ENCODE measurements at regions not wholly inside any gene's neighbourhood (a gene's known extent, or its start where the extent isn't known, plus 50 kb on each side); places are given as distances from the start of the nearest gene placed in this dataset.
A peak's percentile ranks its signal among the peaks of the same experiment; 100 is the strongest.
"Not testable (repeated sequence)": the region's sequence is repeated elsewhere in the genome, so short reads cannot be mapped to it uniquely, and the experiment has no call there.

- DNase-seq (ENCODE audit: insufficient read length, low spot score) (no peak), FAIRE-seq (no peak)
Observed at GRCh38 chr9:87389936-87390335, 107.7 kb upstream of the DAPK1 start.

DNA sequence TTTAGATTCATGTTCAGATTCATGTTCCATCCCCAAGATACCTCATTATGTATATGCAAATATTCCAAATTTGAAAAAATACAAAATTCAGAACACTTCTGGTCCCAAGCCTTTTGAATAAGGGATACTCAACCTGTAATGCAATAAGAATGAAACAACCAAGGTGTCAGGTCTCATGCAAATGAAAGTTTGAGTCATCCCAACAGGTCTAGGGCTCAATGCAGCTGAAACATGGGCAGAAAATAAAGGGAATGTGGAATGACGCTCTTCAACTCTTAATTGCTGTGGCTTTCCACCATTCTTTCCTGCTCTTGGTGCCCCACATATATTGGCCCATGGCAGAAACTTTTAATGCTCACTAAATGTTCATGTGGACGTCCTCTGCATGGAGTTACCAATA, 107.3 kb upstream of the DAPK1 start:
- FAIRE-seq: no peak
- no peak for DNase-seq (ENCODE audit: insufficient read length, low spot score)

GRCh38 chr9:87392086-87392485, 105.6 kb upstream of the DAPK1 start:
- DNase-seq (ENCODE audit: insufficient read length, low spot score) (no peak), FAIRE-seq (no peak)

GRCh38 chr9:87393706-87394230, 103.9 kb upstream of the DAPK1 start:
- FAIRE-seq (no peak), DNase-seq (ENCODE audit: insufficient read length, low spot score) (no peak)

- no peak for FAIRE-seq
- no peak for DNase-seq (ENCODE audit: insufficient read length, low spot score)
Observed at GRCh38 chr9:87395804-87396479, 101.7 kb upstream of the DAPK1 start.

GRCh38 chr9:87401681-87402080, 96.0 kb upstream of the DAPK1 start:
- FAIRE-seq: no peak

DNA sequence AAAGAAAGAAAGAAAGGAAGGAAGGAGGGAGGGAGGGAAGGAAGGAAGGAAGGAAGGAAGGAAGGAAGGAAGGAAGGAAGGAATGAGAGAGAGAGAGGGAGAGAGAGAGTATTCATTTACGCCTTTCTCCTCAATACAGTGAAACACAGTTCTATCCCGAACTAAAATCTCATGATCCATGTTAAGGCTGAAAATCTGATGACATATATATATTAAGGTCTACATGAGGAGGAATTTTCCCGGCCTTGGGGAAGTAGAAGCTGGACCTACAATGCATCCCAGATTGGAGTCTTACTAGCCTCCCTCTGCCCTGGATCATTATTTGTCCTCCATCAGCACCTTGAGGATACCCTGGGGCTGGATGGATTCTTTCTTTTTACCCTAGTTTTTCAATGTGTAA, 95.1 kb upstream of the DAPK1 start:
- no peak for DNase-seq (ENCODE audit: insufficient read length, low spot score)

More at GRCh38 chr9:87401681-87402080, 96.0 kb upstream of the DAPK1 start:
- DNase-seq (ENCODE audit: insufficient read length, low spot score): no peak

DNA sequence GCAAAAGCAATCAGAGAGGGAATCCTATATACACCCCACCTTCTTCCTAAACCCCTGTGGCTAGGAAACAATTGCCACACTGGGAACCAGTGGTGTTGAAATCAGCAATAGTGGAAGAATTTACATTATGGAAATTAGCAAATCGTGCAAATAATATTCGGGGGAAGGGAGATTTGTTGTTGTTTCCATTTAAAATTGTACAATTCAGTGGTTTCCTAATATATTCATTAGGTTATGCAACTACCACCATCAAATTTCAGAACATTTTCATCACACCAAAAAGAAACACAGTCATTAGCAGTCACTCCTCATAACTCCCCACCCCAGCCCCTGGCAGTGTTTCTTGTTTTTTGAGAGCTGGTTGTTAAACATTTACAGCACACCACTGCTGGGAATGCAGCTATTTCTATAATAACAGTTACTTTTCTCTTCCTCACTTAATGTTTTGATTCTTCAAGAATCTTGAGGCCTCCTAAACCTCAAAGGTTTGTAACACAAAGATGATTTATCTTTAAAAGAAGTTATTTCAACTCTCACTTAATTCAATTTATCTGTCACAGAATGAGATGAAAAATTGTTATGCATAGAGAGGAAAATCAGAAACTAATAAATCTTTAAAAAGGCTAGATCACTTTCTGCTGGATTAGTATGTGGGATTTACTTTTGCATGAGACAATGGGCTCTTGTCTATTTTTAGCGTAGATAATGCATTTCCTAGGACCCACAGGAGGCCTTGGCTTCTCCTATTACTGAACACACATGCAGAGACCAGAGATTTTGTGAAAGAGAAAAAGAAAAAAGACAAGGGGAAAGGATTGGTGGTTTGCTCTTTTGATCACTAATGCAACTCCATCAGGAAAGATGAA, 91.8 kb upstream of the DAPK1 start:
- FAIRE-seq: no peak
- no peak for DNase-seq (ENCODE audit: insufficient read length, low spot score)

More for the DNA sequence above, 95.1 kb upstream of the DAPK1 start:
- FAIRE-seq: no peak

DNA sequence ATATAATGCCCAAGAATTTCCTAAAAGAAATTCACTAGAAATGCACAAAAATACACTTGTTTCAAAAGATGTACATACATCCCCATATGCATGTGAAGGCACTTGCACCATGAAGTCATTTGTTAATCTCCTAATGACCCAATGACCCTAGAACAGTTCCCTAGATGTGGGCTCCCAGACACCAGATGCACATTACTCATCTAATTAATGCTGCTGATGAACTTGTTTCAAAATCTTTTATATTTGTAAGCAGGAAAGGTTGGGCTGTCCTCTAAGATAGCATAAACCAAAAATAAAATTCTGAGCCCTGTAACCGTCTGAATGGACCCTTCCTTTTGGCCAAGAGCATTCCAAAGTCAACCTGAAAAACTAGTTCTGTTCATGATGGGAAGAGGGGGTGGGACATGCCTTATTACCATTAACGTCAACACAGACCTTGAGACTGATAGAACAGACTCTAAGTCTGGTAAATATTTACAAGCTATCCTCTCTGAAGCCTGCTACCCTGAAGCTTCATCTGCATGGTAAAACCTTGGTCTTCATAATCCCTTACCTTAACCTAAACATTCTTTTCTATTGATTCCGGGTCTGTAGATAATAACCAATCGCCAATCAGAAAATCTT, 91.0 kb upstream of the DAPK1 start:
- FAIRE-seq: no peak
- no peak for DNase-seq (ENCODE audit: insufficient read length, low spot score)

DNA sequence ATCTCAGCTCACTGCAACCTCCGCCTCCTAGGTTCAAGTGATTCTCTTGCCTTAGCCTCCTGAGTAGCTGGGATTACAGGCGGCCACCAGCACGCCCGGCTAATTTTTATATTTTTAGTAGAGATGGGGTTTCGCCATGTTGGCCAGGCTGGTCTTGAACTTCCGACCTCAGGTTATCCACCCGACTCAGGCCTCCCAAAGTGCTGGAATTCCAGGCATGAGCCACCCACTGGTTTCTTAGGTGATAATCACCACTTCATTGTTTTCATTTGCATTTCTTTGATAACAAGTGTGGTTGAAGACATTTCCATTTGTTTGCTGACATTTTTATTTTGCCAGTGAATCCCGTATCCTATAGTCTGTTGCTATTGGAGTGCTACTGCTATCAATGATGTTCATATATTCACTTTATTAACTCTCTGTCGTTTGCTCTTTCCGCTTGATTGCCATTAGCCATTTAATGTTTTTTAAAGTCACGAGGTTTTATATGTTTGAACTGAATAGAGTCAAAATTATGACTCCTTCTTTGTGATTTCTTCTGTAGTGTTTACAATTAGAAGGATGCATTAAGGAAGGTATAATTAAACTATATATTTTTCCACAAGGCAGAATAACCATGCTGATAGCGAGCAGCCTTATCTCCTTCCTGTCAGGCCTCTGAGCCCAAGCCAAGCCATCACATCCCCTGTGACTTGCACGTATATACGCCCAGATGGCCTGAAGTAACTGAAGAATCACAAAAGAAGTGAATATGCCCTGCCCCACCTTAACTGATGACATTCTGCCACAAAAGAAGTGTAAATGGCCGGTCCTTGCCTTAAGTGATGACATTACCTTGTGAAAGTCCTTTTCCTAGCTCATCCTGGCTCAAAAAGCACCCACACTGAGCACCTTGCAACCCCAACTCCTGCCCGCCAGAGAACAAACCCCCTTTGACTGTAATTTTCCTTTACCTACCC, 87.3 kb upstream of the DAPK1 start:
- not testable (repeated sequence) for DNase-seq (ENCODE audit: insufficient read length, low spot score); FAIRE-seq

GRCh38 chr9:87420884-87421283, 76.8 kb upstream of the DAPK1 start:
- FAIRE-seq (no peak), DNase-seq (ENCODE audit: insufficient read length, low spot score) (no peak)

DNA sequence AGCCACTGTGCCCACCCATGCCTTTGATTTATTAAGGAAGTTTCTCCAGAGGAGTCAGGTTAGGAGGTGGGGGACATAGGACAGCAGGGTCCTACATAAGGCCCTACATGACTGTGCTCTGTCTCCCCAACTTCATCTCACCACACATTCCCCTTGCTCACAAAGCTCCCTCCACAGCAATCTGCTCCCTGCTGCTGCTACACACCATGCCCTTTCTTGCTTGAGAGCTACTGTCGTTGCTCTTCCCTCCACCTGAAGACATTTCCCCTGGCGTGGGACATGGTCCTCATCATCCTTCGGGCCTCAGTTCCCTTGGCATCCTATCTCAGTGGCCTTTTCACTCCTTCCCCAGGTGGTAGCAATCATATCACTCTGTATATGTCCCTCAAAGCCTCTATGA, 75.9 kb upstream of the DAPK1 start:
- DNase-seq (ENCODE audit: insufficient read length, low spot score) (no peak), FAIRE-seq (no peak)

DNA sequence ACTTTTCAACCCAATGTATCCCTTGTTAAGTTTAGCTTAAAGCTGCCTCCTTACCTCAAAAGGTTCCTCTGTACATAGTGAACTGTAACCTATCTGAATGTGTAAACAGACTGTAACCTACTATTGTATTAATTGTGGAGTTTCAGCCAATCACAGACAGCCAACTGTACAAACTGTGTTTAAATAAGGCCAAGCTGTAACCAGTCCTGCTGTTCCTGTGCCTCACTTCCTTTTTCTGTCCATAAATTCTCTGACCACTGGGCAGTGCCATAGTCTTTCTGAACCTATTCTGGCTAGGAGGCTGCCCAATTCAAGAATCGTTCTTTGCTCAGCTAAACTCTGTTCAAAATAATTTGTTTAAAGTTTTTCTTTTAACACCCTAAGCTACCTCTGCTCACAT, 74.7 kb upstream of the DAPK1 start:
- DNase-seq (ENCODE audit: insufficient read length, low spot score): no peak
- FAIRE-seq: no peak

- DNase-seq (ENCODE audit: insufficient read length, low spot score): not testable (repeated sequence)
Observed at GRCh38 chr9:87423885-87424284, 73.8 kb upstream of the DAPK1 start.

DNA sequence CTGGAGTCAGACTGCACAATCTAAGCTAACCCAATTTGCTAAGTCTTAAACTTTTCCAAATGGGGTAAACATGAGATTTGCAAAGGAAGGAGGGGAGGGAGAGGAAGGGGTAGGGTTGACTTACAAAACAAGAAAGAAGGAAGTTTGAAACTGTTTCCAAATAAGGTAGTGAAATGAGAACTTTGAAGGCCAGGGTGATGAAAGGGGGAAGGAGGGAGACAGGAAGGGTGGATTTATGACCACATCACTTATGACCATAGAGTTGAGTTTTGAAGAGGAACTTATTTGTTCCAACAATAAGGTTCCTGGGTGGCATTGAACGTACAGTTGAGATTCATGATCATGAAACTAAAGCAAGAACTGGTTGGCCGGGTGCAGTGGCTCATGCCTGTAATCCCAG, 72.5 kb upstream of the DAPK1 start:
- no peak for DNase-seq (ENCODE audit: insufficient read length, low spot score)
- no peak for FAIRE-seq

More at GRCh38 chr9:87423885-87424284, 73.8 kb upstream of the DAPK1 start:
- FAIRE-seq: peak; percentile 47

GRCh38 chr9:87427851-87428506, 69.7 kb upstream of the DAPK1 start:
- no peak for DNase-seq (ENCODE audit: insufficient read length, low spot score)
- no peak for FAIRE-seq

- FAIRE-seq: no peak
Observed at GRCh38 chr9:87428659-87429058, 69.0 kb upstream of the DAPK1 start.

GRCh38 chr9:87431837-87432236, 65.8 kb upstream of the DAPK1 start:
- FAIRE-seq (no peak), DNase-seq (ENCODE audit: insufficient read length, low spot score) (no peak)

More at GRCh38 chr9:87428659-87429058, 69.0 kb upstream of the DAPK1 start:
- no peak for DNase-seq (ENCODE audit: insufficient read length, low spot score)

GRCh38 chr9:87433853-87434252, 63.8 kb upstream of the DAPK1 start:
- no peak for FAIRE-seq
- DNase-seq (ENCODE audit: insufficient read length, low spot score): no peak

GRCh38 chr9:87434366-87434765, 63.3 kb upstream of the DAPK1 start:
- FAIRE-seq (no peak), DNase-seq (ENCODE audit: insufficient read length, low spot score) (no peak)

Measured in GM19239 (cell line).